ENCODE measurements at regions not wholly inside any gene's neighbourhood (a gene's known extent, or its start where the extent isn't known, plus 50 kb on each side); places are given as distances from the start of the nearest gene placed in this dataset.
"Not testable (repeated sequence)": the region's sequence is repeated elsewhere in the genome, so short reads cannot be mapped to it uniquely, and the experiment has no call there.

DNA sequence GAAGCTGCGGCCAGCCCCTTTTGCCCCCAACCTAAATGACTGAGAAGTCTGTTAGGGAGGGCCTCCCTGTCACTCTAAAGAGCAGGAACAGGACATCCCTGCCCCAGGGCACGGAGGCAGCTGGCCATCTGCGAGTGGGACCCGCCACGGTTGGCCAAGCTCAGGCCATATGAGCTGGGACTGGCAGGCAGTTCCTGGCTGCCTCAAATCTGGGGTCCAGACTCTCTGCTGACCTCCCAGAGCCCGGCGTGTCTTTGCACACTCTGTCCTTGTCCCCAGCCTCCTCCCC, 143.0 kb downstream of the IGLL1 start:
- DNase-seq = not testable (repeated sequence)

DNA sequence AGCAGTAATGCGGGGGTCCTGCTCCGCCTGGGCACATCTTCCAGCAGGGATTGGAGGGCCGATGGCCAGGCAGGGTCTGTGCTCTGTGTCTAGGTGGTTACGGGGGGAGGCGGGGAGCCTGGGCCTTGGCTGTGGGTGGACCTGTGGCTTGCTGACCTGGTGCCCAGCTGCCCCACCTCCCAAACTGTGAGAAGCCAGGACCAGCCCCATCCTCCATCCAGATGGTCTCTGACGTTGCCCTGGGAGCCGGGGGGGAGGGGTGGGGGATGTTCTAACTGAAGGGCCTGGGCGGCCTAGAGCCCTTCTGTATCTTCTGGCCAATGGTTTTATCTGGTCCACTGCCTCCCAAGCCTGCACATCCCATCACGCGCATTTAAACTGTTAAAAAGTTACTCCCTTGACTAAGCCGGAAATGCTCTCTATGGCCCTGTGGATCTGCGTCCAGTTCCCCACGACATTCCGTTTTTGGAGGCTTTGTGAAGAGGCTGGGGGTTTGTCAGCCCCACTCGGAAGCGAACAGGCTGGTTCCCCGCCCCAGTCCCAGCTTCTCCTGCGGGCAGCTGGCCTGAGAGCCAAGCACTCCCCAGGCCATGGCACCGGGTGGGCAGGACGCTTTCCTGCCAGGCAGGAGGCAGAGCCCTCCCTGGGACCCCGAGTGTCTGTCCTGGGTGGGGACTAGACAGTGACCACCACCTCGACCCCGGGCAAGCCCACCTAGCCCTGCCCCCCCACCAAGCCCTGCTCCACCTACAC, 143.6 kb downstream of the IGLL1 start:
- DNase-seq = not testable (repeated sequence)

- DNase-seq = not testable (repeated sequence)
These were observed 144.9 kb downstream of the IGLL1 start for GRCh38 chr22:23435186-23435585.

GRCh38 chr22:23434198-23434830, 145.8 kb downstream of the IGLL1 start:
- DNase-seq = not testable (repeated sequence)

- DNase-seq = peak; percentile 65
These were observed 146.7 kb downstream of the IGLL1 start for GRCh38 chr22:23433127-23434005.

GRCh38 chr22:23432719-23433118, 147.4 kb downstream of the IGLL1 start:
- not testable (repeated sequence) for DNase-seq

DNA sequence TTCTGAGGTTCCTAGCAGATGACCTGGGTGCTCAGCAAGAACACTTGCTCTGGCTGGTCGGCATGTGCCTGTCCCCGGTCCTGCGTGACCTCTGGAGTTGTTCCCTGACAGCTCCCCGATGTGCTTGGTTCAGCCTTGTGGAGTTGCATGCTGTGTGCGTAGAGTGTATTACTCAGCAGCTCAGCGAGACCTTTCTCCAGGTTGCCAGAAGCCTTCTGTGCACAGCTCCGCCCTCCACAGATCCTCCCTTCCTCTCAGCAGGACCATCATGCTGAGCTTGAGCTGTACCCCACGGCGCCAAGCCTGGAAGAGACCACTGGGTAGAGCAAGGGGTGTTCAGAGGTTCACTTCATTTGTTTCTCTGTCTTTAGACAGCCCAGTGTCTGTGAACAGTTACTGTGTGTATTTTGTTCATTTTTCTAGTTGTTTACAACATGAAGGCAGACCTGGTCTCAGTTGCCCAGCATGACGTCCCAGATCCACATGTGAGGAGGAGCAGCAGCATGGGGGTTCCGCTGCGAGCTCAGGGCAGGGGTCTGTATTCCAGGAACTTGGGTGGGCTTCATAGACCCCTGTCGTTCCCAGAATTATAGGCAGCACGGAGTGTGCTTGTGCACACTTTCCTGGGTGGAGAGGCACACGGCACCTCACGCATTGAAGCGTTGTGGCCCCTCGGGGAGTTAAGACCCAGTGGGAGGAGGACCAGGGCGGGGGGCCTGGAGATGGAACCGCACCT, 148.6 kb downstream of the IGLL1 start:
- no peak for DNase-seq

DNA sequence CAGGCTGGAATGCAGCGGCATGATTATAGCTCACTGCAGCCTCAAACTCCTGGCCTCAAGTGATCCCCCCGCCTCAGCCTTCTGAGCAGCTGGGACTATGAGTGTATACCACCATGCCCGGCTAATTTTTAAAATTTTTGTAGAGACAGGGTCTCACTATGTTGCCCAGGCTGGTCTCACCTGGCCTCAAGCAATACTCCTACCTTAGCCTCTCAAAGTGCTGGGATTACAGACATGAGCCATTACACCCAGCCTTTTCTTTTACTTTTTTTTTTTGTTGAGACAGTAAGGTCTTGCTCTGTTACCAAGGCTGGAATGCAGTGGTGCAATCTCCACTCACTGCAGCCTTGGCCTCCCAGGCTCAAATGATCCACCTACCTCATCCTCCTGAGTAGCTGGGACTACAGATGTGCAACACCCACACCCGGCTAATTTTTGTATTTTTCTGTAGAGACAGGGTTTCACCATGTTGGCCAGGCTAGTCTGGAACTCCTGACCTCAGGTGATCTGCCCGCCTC, 155.5 kb downstream of the IGLL1 start:
- not testable (repeated sequence) for DNase-seq

GRCh38 chr22:23424031-23424430, 156.1 kb downstream of the IGLL1 start:
- DNase-seq = no peak

DNA sequence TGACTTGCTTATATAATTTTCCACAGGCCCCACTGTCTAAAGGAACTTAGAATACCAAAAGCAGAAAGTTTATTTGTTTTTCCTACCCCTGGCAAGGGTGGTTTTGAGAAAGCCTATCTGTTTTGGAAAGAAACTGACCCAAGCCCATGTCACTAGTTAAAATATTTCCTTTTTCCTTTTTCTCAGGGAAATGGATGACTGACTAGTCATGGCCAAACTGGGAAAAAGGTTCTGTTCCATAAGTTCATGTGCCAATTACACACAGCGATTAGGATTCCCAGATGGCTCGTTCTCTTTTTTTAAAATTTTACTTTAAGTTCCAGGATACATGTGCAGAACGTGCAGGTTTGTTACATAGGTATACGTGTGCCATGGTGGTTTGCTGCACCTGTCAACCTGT, 157.8 kb downstream of the IGLL1 start:
- not testable (repeated sequence) for DNase-seq

DNA sequence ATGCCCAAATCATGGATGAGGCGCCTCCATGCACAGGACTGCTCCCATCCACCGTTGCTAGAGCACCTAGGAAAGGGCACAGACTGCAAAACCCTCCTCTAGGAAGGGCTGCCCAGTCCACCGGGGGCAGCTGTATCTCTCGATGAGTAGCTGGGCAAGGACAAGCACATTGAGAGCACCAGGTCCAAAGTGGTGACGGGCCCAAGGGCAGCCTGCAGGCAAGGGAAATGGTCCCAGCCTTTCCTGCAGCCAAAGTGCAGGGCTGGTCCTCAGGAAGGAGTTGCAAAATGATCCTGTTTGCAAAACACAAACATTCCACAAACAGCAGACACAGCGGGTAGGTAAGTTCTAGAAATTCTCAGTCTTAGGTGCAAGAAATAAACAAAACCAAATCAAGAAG, 158.8 kb downstream of the IGLL1 start:
- DNase-seq = not testable (repeated sequence)

- no peak for DNase-seq
These were observed 160.2 kb downstream of the IGLL1 start for GRCh38 chr22:23419931-23420330.

DNA sequence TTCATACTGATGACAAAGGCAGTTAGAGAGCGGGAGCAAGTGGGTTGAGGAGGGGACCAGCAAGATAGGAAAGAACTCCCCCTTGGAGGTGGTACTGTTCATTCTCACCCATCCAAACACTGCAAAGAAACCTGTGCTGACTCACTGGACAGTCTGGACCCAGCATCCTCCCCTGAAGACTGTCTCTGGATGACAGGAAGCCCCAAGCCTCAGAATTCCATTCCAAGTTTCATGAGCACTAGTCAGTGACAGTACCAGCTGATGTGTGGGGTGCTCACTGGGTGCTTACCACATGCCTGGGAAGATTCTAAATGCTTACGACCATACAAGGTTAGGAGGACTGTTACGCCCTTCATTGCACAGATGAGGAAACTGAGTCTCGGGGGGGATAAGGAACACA, 160.9 kb downstream of the IGLL1 start:
- no peak for DNase-seq

GRCh38 chr22:23418159-23418788, 161.8 kb downstream of the IGLL1 start:
- no peak for DNase-seq

DNA sequence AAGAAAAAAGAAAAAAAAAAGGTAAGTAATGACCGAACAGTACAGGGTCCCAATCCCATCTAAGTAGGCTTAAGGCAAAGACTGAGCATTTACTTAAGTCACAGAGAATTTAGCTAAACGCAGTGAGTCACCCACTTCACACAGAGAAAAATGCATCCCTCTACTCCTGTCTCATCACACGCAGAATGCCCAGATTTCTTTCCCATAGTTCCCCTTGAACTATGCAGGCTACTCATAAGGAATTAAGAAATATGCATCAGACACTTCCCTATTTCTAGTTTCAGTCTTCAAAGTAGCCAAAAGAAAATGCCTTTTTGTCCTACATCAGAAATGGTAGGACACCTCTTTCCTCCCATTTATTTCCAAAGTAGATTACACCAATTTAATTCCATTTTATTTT, 162.8 kb downstream of the IGLL1 start:
- DNase-seq = not testable (repeated sequence)

- DNase-seq = not testable (repeated sequence)
These were observed 163.9 kb downstream of the IGLL1 start for GRCh38 chr22:23416169-23416690.

DNA sequence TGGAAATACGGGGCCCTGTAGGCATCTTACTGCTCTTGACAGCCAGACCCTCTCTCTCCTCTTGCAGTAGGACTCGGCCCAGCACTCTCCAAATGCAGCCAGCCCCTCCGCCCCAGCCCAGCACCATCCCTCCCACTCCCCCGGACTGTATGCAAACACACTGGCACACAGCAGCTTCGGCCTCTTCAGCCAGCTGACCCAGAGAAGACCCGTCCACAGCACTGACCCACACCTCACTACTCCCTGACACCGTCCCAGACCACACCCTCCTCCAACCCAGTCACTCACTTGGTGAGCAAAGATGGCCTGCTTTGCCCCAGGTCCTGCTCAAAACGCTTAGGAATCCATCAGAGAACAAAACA, 164.6 kb downstream of the IGLL1 start:
- DNase-seq = no peak

- no peak for DNase-seq
These were observed 165.2 kb downstream of the IGLL1 start for GRCh38 chr22:23414727-23415489.

- DNase-seq = no peak
These were observed 168.4 kb downstream of the IGLL1 start for GRCh38 chr22:23411739-23412138.

- no peak for DNase-seq
These were observed 169.7 kb downstream of the IGLL1 start for GRCh38 chr22:23410411-23410810.

DNA sequence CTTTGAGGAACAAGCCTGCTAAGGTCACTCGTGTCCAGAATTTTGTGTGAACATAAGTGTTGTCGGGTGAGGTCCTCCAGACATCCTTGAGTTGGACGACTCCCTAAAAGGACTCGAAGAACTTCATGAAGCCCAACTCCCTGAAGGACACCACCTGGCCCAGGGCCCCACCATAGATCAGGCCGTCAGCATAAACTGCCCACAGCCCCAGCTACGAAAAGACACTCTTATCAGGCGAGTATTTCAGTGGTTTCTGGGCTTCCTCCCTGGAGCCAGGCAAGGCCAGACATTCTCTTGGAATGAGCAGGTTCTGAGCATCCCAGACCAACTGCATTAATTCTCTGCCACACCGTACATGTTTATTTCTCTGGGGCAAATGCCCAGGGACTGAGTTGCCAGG, 170.1 kb downstream of the IGLL1 start:
- no peak for DNase-seq
